ENCODE measurements at regions not wholly inside any gene's neighbourhood (a gene's known extent, or its start where the extent isn't known, plus 50 kb on each side); places are given as distances from the start of the nearest gene placed in this dataset.

DNA sequence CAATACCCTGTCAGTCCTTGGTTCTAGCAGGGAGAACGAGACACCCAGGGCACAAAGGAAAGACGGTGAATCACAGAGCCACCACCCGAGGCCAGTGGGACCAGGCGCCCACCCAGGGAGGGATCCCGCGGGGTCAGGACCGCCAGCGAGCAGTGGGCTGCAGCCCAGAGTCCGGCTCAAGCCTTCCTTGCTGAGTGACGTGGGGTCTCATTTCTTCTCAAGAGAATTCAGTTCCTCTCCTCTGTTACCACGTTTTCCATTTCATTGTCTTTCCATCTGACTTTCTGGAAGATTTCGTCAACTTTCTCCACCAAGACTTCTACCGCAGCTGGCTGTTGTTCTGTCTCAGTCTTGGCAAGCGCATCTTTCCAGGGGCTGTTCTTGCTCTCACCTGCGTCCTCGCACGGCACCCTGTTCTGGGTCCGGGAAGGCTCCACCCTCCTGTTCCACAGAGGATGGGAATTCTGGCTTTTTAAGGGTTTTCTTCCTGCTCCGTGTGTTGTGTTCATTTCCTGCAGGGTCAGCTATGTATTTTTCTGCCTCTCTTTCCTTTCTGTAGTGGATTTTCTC is 248.6 kb downstream of the NDUFA10 start:
- H3K4me3 ChIP-seq (ENCODE audit: low read length), result no peak overlapping the region
- H3K4me1 ChIP-seq (ENCODE audit: control insufficient read depth, insufficient read depth, low read length), result no peaks in the 10 kb centered on the region
- intact Hi-C loops (cut with micrococcal nuclease), result no loop called here
- H3K4me1 Mint-ChIP-seq, result no peaks in the 10 kb centered on the region
- no peak overlapping the region for H3K4me3 Mint-ChIP-seq
- TF ChIP-seq, protein P1, sequence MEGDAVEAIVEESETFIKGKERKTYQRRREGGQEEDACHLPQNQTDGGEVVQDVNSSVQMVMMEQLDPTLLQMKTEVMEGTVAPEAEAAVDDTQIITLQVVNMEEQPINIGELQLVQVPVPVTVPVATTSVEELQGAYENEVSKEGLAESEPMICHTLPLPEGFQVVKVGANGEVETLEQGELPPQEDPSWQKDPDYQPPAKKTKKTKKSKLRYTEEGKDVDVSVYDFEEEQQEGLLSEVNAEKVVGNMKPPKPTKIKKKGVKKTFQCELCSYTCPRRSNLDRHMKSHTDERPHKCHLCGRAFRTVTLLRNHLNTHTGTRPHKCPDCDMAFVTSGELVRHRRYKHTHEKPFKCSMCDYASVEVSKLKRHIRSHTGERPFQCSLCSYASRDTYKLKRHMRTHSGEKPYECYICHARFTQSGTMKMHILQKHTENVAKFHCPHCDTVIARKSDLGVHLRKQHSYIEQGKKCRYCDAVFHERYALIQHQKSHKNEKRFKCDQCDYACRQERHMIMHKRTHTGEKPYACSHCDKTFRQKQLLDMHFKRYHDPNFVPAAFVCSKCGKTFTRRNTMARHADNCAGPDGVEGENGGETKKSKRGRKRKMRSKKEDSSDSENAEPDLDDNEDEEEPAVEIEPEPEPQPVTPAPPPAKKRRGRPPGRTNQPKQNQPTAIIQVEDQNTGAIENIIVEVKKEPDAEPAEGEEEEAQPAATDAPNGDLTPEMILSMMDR (IDR thresholded peaks at IDR 0.05), result no peak
- H3K9me3 Mint-ChIP-seq, result peaks cover under 1 to 2% of the 10 kb centered on the region in 2 donors
- H3K9me3 ChIP-seq (ENCODE audit: control insufficient read depth, insufficient read depth, low read length), result peaks cover 3% of the 10 kb centered on the region
- H3K27ac Mint-ChIP-seq, result no peak overlapping the region
- H3K27me3 ChIP-seq (ENCODE audit: control insufficient read depth, insufficient read depth, low read length), result no peaks in the 10 kb centered on the region
- H3K36me3 Mint-ChIP-seq, result no peaks in the 10 kb centered on the region
- H3K36me3 ChIP-seq (ENCODE audit: control insufficient read depth, insufficient read depth, low read length), result no peaks in the 10 kb centered on the region
- 90% methylated on average over 19 of the region's 19 CpGs for WGBS (ENCODE audit: insufficient coverage)
- ATAC-seq, result no peak
- H3K27ac ChIP-seq (ENCODE audit: low read length), result no peak overlapping the region
- peaks cover 7 to 23% of the 10 kb centered on the region in 2 donors for H3K27me3 Mint-ChIP-seq (ENCODE audit: low read depth in 2 of 2)
- DNase-seq, result no peak

DNA sequence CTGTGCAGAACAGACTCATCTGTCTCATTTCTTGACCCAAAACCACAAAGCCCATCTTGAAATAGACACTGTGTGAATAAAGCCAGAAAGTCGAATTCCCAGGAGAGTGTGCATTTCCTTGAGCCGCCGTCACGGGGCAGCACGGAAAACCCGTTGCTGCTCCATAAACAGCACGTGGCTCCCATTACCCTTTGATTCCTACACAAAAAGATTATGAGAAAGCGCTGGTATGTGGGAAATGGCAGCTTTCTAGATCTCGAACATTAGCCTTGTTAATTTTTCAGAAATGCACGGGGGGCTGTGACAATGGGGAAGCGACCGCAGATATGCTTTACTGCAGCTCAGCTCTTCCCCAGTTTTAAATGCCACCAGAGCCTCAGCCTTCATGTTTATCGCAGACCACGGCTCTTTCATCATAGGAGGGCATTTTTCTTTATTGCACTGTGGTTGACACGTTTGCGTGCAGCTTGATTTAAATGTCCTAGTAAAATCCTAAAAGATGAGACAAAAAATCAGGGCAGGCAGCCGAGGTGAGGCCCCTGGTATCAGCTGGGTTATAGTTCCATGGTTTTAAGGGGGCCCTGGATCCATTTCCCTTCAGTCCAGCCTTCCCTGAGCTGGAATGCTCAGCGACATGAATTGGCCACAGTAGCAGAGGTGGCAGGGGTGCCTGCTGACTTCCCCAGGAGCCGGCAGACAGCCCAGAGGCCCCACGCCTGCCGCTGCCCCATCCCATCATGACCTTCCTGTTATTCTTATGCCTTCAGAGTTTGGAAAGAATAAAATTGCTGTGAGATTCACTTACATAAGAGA is 249.3 kb downstream of the NDUFA10 start:
- Histone ChIP-seq H3K27me3 (ENCODE audit: control insufficient read depth, insufficient read depth, low read length) (no peaks in the 10 kb centered on the region), H3K4me1 (ENCODE audit: control insufficient read depth, insufficient read depth, low read length) (no peaks in the 10 kb centered on the region), H3K9me3 (ENCODE audit: control insufficient read depth, insufficient read depth, low read length) (peaks cover 8% of the 10 kb centered on the region), H3K27ac (ENCODE audit: low read length) (no peak overlapping the region), H3K36me3 (ENCODE audit: control insufficient read depth, insufficient read depth, low read length) (no peaks in the 10 kb centered on the region), H3K4me3 (ENCODE audit: low read length) (no peak overlapping the region)
- WGBS (ENCODE audit: insufficient coverage), result 70% methylated on average over 21 of the region's 21 CpGs
- Mint-ChIP-seq H3K4me1 (no peaks in the 10 kb centered on the region), H3K36me3 (no peaks in the 10 kb centered on the region), H3K9me3 (peaks cover 2 to 4% of the 10 kb centered on the region in 2 donors), H3K4me3 (no peak overlapping the region), H3K27me3 (ENCODE audit: low read depth in 2 of 2) (peaks cover 5 to 16% of the 10 kb centered on the region in 2 donors), H3K27ac (no peak overlapping the region)
- DNase-seq (no peak), ATAC-seq (no peak)
- intact Hi-C loops (cut with micrococcal nuclease), result no loop called here
- TF ChIP-seq, protein P1 (IDR thresholded peaks at IDR 0.05), result no peak

DNA sequence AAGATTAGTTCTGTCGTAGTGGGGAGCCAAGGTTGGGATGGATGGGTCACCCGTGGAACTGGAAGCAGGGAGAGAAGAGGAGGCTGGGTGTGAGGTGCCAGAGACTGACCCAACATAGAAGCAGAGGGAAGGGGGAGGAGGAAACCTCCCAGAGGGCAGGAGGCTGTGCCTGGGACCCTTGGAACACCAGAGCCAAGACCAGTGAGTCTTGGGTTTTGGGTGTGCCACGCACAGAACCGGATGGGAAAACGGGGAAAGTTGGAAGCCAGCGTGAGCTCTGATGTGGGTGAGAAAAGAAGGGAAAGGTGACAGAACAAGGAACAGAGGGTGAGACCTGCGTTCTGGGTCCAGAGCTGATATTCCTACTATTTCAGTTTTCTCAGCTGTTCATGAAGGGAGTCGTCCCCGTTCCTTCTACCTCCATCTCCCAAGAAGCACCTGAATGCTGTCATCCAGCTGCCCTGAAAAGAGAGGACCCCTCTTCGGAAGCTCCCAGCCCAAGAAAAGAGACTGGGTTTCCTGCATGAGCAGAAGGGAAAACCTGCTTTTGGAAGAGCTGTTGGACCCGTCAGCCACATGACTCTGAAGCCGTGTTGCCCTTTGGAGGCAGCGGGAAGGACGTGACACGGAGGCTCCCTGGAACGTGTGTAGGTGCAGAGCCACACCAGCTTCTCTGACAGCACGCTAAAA is 250.1 kb downstream of the NDUFA10 start:
- H3K4me1 Mint-ChIP-seq, result no peaks in the 10 kb centered on the region
- no peak for DNase-seq
- Histone ChIP-seq H3K9me3 (ENCODE audit: control insufficient read depth, insufficient read depth, low read length) (peaks cover 8% of the 10 kb centered on the region), H3K36me3 (ENCODE audit: control insufficient read depth, insufficient read depth, low read length) (no peaks in the 10 kb centered on the region), H3K4me1 (ENCODE audit: control insufficient read depth, insufficient read depth, low read length) (no peaks in the 10 kb centered on the region), H3K27ac (ENCODE audit: low read length) (no peak overlapping the region), H3K27me3 (ENCODE audit: control insufficient read depth, insufficient read depth, low read length) (no peaks in the 10 kb centered on the region), H3K4me3 (ENCODE audit: low read length) (no peak overlapping the region)
- WGBS (ENCODE audit: insufficient coverage), result 81% methylated on average over 17 of the region's 17 CpGs
- H3K9me3 Mint-ChIP-seq, result peaks cover 2 to 4% of the 10 kb centered on the region in 2 donors
- peaks cover 5 to 15% of the 10 kb centered on the region in 2 donors for H3K27me3 Mint-ChIP-seq (ENCODE audit: low read depth in 2 of 2)
- TF ChIP-seq, protein P1 (IDR thresholded peaks at IDR 0.05), result no peak
- no peaks in the 10 kb centered on the region for H3K36me3 Mint-ChIP-seq
- H3K4me3 Mint-ChIP-seq, result no peak overlapping the region
- H3K27ac Mint-ChIP-seq, result no peak overlapping the region
- intact Hi-C loops (cut with micrococcal nuclease), result no loop called here
- no peak for ATAC-seq
